GM18526 (cell line): ENCODE measurements at regions not wholly inside any gene's neighbourhood (a gene's known extent, or its start where the extent isn't known, plus 50 kb on each side); places are given as distances from the start of the nearest gene placed in this dataset.
A peak's percentile ranks its signal among the peaks of the same experiment; 100 is the strongest.

Source experiments
- POLR2A ChIP-seq: IDR thresholded peaks from 3 replicates; pipeline ENCODE4 v1.6.1; 2011; ENCODE audit not compliant: insufficient read length; ENCODE audit errors: extremely low read depth

DNA sequence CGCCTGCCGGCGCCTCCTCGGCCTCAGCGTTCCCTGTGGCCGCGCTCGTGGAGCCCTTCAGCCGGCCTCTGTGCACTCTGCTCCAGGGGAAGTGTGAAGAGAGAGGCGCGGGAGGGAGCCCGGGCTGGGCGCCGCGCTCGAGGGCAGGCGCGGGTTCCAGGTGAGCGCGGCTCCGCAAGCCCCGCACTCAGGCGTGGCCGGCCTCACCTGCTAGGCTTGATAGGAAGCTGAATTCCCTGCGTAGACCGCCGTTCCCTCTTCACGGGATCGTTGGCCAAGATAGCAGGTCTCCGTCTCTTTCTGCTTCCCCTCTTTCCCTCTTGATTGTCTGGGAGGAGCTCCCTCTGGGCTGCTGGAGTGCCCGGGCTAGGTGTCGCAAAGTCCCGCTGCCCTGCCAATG is 89.7 kb downstream of the ASCL4 start:
- no peak for TF ChIP-seq POLR2A

DNA sequence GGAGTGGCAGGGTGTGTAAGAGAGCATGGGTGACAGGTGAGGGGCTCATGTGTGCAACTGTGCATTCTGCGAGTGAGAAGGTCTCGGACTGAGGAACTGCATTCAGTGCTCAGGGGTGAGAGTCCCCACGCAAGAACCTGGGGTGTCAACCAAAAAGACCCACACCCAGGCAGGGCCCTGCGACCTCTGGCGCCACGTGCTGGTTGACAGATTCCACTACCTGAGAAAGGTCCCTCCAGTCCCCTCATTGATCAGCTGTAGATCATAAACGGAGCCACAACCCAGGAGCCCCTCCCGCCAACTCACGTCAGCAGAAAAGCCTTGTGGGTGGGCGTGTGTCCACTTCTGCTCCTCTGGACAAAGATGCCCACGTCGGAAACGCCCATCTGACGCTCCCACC is 98.7 kb downstream of the ASCL4 start:
- TF ChIP-seq POLR2A: no peak

DNA sequence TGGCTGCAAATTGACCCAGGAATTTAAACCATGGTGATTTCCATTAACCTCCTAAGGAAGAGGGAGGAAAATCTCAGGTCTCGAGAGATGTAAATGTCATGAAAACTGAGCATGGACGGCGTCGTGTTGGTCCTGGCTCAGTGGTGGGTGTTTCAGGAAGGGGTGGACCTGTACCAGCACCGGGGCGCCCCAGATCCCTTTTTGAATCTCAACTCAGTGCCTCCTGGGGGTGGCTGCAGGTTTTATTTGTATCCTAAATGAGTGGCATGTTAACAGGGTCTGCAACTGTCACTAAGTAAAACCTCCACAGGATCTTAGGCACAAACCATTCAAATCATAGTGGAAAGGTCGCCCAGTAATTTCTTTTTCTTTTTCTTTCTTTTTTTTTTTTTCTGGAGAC is 101.3 kb downstream of the ASCL4 start:
- no peak for TF ChIP-seq POLR2A

DNA sequence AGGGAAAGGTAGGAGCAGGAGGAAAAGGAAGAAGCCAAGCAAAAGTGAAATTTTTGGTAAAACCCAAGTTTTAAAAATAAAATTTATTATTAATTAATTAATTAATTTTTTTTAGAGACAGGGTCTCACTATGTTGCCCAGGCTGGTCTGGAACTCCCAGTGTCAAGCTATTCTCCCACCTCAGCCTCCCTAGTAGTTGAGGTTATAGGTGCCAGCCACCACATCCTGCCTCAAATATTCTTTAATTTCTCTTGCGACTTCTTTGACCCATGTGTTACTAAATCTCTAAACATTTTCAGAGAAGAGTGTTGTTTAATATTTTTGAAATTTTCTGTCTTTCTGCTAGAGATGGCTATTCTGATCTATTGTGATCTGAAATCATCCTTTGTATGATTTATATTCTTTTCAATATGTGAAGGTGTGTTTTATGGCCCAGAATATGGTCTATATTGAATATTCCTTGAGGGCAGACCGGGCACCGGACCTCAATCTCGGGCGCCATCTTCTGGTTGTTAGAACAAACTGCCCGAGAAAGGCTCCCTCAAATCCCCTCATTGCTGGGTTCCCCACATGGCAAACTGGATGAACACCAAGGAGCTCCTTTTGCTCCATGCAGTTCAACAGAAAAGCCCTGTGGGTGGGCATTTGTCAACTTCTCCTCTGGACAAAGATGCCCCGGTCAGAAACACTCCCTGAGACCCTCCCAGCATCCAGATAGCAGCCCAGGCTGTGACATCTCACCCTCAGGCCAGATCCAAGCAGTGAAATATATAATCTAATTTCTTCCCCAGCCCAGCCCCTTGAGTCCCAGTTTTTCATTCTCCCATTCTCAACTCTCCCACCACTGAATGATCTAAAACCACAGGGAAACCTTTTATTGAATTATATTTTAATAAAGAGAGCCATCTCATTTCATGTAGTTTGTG is 110.5 kb downstream of the ASCL4 start:
- TF ChIP-seq POLR2A: no peak

DNA sequence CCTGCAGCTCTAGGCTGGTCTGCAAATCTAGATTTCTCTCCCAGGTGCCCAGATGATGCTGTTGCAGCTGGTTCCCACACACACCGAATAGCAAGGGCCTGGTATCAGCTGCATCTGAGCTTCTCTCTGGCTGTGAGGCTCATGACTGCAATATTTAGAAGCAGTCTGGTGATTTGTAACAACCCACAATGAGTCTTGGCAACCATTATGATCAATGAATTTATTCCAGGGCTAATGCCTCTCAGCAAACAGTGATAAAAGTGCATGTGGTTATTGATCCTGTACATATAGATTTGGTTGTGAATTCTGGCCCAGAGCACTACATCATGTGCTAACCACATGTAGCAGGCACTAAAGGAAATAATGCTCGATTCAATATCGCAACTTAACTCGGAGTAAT is 114.3 kb downstream of the ASCL4 start:
- no peak for TF ChIP-seq POLR2A

DNA sequence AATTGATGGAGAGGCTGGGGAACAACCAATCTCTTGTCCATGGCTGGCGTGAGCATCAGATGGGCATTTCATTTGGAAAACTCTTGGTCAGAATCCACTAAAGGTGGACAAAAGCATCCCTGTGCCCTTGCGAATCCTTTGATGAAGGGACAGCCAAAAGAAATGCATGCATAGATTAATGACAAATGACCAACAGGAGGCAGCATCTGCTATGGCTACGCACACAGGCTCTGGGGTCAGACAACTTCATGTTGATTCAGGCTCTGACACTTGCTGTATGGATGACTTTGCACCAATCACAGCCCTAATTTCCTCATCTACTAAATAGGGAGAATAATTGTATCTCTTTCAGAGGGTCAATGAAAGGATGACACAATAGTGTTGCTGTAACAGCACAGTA is 117.5 kb downstream of the ASCL4 start:
- no peak for TF ChIP-seq POLR2A

DNA sequence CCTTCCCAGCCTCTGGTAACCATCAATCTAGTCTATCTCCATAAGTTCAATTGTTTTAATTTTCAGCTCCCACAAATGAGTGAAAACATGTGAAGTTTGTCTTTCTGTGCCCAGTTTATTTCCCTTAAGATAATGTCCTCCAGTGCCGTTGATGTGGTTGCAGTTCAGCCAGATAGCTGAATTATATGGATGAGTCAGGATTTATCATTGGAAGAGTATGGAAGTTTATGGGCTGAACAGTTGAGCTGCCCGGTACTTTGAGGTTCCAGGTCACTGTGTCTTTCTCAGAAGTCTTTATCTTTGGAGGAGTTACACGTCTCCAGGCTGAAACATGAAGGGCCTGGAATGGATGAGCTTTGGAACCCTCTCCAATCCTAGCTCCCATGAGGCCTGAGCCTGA is 120.1 kb downstream of the ASCL4 start:
- no peak for TF ChIP-seq POLR2A

DNA sequence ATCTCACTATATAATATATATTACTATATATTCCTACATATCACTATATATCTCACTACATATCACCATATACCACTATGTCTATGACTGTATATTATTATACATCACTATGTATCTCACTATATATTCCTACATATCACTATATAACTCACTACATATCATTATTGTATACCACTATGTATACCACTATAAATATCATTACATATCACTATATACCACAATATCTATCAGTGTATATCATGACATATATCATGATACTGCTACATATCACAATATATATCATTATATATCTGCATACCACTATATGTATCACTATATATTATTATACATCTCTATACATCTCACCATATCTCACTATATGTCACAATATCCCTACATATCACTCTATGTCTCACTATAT is 121.5 kb downstream of the ASCL4 start:
- no peak for TF ChIP-seq POLR2A

DNA sequence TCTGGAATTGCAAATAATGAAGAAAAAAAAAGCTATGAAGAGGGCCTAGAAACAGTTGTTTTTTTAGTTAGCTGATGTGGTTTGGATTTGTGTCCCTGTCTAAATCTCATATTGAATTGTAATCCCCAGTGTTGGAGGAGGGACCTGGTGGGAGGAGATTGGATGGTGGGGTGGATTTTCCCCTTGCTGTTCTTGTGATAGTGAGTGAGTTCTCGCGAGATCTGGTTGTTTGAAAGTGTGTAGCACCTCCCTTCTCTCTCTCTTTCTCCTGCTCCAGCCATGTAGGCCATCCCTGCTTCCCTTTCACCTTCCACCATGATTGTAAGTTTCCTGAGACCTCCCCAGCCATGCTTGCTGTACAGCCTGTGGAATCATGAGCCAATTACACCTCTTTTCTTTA is 126.1 kb downstream of the ASCL4 start:
- TF ChIP-seq POLR2A: no peak

DNA sequence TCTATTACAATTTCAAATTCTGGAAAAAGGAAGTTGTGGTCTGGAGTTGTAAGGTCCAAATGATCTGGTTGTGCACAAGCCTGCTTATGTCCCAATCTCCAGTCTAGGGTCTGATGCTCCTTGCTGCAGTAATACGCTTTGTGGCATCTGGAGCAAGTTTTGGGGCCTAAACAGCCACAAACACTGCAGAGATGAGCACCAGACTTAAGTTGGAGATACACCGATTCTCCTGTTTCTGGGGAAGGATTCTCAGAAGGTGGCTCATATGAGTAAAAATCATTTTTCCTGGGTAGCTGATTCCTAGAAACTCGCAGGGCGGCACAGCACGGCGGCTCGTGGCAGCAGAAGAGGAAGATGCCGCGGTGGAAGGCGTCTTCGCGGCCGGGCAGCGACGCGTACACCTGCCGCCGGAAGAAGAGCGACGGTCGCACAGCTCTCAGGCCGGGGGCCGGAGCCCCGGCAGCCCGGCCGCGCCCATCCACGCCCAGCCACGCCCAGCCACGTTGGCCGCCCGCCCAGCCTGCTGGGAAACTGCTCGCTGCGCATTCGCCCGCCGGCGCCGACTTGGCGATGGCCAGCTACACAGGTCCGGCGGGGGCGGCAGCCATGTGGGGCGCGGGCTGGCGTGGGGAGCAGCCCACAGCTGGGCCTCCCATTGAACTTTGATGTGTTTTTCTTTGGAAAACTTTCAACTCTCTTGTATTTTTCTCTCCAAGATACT is 129.0 kb downstream of the ASCL4 start:
- TF ChIP-seq POLR2A: peak; percentile 62

DNA sequence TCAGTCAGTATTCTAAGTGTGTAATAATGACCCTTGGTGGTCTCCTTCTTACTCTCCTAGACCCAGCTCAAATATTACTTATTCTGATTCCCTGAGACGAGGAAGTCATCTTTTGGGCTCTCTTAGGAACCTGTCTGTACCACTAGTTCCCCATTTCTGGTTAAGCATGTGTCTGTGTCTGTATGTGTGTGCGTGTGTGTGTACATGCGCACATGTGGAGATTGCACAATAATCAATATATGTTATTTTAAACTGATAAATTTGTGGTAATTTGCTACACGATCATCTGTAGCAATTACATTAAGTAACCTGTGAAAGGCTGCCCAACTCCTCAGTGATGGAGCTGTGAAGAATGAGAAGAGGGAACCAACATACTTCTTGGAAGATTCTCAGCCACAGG is 132.2 kb downstream of the ASCL4 start:
- TF ChIP-seq POLR2A: no peak

DNA sequence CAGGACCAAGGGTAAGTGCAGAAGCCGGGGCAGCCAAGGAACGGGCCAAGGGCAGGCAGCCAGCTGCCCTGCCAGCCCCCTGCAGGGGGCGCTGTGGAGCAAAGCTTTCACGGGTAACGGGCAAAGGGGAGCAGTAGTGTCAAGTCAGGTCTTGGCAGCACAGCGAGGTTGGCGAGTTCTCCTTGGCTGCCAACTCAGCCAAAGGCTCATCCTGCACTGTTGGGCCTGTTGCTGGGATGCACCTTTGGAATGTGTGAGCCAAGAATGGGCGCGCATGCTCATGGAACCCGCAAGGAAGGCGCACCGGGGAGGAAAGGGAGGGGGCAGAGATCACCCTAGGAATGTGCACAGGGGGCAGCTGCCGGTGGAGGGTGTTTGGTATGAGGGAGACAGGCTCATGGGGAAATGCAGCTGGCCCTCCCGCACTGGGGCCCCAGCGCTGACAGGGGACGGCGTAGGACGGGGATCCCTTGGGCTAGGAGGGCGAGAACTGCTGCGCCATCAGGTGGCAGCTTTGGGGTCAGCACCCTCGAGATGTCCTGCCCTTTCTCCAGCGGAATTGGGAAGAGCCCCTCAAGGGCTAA is 138.0 kb downstream of the ASCL4 start:
- no peak for TF ChIP-seq POLR2A

DNA sequence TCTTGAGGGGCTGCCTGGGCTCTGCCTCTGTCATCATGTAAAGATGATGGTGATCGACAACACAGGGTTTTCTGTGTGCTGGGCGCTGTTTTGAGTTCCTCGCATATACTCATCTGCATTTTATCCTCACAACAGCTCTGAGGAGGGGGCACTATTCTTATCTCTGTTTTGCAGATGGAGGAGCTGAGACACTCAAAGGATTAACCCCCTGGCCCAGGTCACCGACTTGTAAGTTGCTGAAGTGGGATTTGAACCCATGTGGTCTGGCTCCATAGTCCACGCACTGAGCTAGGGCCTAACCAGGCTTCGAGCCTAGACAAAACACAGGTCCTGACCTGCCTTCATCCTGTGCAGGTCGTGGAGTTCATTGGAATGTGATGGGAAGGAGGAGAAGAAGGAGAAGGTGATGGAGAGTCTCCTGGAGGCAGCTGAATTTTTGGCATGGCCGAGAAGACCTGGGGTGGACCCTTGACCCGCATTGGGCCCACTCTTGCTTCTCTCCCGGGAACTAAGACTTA is 140.0 kb downstream of the ASCL4 start:
- TF ChIP-seq POLR2A: no peak

DNA sequence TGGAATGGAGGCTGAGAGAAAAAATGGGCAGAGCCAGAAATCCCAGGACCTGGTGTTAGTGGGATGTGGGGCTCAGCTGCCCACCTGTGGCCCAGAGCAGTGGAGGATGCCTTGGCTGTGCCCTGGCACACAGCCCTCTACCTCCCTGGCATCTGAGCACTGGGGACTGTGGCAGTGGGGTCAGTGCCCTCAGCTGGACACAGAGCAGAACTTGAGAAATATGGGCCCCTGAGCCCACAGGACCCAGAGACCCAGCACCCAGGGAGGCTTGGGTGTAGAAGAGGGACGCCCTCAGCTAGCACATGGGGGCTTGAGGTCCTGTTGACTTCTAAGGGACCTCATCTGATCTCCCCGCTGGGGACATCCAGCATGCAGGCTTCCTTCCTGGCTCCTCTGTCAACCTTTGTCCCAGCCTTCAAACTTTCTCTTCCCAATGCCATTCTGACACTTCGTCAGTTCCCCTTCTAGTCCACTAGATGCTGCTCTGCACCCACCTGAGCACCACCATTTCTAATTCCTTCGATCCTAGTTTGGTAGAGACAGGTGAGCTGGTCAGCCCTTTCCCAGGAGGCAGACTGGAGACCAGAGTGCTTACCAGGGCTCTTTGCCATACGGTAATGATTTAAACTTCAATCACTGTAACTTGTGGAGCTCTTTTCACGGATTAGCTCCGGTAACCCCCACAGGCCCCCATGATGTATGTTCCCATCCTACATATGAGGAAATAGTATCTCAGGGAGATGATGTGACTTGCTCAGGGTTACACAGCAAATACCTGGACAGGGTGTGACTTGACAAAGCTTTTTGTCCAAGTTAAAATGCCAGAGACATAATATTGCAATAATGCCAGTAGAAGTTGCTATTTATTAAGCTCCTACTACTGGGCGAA is 143.7 kb downstream of the ASCL4 start:
- no peak for TF ChIP-seq POLR2A

DNA sequence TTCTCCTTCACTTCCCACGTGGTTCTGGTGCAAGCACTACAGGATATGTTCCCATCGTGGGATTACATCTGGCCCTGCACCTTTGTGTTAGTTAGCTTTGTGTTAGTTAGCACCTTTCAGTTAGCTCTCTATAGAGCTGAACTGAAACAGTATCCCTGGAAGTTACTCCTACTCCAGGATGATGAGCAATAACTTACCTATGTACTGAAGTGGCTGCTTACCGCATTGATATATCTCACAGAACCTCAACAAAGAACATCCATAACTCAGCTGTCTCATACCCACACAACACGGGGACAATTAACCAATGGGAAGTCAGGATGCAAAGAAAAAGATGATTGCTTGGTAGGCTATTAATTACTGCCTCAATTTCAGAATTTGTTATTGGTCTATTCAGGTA is 146.6 kb downstream of the ASCL4 start:
- no peak for TF ChIP-seq POLR2A
